Inflammatory macrophage treated with lipopolysaccharide for 4 hours (primary cell): ENCODE measurements at regions not wholly inside any gene's neighbourhood (a gene's known extent, or its start where the extent isn't known, plus 50 kb on each side); places are given as distances from the start of the nearest gene placed in this dataset.
"Not testable (repeated sequence)": the region's sequence is repeated elsewhere in the genome, so short reads cannot be mapped to it uniquely, and the experiment has no call there.

Experiments used
- DNase-seq: peaks from one replicate; pipeline ENCODE4 v3.0.0-alpha.2; 2020

DNA sequence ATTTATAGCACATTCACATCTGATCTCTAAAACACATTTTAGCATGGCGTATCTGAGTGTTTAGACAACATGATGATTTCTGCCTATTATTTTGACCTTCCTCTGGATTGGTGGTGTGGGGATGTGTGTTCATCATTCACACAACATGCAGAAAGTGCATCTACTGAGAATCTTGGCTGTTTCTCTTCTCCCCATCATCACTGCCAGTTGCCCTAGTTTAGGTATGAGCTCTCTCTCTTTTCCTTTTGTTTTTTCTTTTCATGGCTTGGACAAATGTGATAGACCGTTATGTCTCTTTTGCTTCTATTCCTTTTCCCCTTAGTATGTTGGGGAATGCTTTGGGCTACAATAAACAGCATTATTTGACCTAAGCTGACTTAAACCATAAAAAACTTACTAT lies 239.2 kb upstream of the FZD8 start:
- DNase-seq = no peak

DNA sequence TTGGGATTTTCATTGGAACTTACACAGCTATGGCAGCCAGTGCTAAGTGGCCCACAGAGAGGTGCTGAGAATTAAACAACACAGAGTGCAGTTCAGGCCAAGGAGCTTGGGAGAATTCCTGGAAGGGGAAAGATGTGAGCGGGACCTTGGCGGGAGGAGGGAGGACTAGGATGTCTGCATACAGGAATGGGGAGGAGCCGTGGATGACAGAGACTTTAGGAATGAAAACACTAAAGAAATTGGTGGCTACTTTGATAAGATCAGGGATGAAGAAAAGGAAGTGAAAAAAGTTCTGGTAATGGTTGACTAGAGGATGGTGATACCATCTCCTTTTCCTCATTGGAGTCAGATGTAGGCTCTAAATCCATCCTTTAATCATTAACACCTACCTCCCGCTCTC lies 234.2 kb upstream of the FZD8 start:
- DNase-seq = no peak

DNA sequence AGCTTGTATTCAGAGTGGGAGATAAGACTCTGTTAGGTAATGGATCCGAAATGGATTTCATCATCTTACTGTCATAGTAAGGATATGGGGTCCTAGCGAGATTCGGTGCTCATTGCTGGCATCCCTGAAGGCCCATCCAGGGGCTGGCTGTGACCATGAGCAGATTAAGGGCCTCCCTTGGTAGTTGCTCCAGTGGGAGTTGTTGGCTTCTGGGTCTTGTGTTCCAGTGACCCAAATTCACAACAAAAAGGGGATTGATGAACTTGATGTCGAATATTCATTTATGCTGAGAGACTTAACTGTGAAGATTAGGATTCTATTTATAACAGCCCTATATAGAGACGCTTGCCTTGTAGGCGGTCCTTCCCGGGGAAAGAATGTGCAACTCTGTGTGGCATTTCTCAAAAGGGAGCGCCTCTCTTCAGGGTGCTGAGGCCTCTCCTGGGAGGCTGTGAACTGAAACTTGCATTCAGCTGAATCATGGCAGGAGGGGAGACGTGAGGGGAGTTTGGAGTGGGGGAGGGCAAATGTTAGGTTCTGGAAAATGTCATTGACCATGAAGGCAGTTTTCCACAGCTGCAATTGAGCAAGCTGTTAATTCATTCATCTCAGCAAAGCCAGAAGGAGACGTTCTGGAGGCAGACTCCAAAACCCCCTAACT lies 233.1 kb upstream of the FZD8 start:
- no peak for DNase-seq

DNA sequence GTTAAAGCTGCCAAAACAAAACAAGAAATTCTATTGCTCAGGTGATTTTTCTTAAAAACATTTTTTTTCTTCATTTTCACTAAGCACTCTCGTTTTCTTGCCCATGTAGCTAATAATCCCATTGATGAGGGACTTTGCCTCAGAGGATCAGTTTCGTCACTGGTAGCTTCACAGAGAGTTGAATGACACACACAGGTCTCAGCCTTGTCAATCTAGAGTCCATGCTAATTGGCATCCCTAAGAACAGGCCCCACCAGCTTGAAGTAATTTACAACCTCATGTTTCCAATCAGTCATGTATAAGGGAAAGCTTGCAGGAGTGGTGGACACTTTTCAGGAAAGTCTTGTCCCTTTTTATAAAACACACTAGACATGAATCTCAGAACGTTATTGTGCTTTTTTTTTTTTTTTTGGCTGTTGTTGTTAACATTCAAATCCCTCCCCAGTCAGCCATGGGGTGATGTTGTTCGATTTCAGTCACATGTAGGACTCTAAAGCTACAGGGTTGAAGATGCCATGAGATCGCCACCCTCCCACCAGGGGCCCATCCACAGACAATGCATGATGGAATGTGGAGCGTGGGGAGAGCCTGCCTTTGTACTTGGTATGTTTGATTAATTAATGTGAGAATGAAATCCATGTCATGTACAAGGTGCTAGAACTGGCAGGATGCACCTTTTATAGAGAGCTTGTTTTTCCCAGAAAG lies 232.4 kb upstream of the FZD8 start:
- DNase-seq = no peak

DNA sequence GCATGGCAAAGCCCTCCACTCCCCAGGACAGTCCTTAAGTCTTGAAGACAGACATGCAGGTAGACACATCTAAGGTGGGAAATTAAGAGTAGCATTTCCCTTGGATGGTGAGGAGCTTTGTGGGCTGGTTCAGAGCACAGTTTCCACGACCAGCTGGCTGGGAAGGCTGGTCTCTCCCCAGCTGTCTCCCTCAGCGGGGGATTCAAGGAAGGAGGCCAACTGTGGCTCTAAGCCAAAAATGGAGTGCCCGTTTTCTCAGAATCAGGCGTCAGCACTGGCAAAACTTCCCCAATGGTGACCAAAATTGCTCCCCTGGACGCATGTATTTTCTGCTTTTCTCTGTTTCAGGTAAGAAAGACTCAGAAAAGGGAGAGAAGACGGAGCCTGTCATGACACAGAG lies 230.6 kb upstream of the FZD8 start:
- no peak for DNase-seq

DNA sequence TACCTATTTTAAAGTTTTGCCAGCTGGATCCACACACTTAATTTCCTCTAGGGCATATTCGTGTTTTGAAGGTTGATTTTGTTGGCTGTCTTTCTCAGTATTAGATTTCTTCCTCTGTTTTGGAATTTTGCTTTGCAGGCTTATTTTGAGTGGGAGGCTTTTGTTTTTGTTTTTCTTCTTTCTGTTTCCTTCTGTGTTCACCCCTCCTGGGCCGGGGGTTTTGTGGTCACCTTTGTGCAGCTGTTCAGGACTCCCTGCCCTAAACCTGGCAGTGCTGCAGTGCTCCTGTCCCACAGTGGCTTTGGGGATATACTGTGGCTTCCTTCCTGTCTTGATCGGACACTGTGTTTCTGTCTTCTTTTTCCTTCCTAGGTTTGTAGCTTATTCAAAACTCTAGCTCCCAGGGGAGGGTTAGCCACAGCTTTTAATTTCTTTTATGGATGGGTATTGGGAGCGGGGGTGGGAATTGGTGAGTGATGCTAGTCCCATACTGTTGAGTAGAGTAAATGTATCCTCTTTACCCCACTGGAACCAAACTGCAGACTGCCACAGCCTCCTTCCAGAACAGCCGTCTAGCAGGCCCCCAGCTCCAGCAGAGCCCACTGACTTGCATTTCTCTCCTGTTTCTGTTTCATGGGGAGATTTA lies 228.7 kb upstream of the FZD8 start:
- DNase-seq = no peak

DNA sequence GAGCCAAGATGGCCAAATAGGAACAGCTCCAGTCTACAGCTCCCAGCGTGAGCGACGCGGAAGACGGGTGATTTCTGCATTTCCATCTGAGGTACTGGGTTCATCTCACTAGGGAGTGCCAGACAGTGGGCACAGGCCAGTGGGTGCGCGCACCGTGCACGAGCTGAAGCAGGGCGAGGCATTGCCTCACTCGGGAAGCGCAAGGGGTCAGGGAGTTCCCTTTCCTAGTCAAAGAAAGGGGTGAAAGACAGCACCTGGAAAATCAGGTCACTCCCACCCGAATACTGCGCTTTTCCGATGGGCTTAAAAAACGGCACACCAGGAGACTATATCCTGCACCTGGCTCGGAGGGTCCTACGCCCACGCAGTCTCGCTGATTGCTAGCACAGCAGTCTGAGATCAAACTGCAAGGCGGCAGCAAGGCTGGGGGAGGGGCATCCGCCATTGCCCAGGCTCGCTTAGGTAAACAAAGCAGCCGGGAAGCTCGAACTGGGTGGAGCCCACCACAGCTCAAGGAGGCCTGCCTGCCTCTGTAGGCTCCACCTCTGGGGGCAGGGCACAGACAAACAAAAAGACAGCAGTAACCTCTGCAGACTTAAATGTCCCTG lies 216.7 kb upstream of the FZD8 start:
- DNase-seq = not testable (repeated sequence)

DNA sequence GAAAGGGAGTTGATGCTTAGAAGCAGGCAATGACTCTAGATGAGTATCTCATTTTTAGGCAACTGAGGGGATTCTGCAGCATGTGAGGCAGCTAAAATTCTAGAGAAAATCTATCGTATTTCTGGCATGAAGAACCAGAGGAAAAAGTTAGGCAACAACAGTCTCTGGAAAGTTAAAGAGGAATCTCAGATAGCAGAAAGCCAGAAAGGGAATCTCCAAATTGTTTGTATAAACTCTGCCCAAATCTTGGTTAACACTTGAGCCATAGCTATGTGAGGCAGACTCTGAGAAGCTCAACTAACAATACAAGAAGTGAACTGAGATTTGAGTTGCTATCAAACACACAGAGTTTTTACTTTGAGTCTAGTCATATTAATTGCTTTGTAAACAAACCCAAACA lies 215.8 kb upstream of the FZD8 start:
- no peak for DNase-seq

DNA sequence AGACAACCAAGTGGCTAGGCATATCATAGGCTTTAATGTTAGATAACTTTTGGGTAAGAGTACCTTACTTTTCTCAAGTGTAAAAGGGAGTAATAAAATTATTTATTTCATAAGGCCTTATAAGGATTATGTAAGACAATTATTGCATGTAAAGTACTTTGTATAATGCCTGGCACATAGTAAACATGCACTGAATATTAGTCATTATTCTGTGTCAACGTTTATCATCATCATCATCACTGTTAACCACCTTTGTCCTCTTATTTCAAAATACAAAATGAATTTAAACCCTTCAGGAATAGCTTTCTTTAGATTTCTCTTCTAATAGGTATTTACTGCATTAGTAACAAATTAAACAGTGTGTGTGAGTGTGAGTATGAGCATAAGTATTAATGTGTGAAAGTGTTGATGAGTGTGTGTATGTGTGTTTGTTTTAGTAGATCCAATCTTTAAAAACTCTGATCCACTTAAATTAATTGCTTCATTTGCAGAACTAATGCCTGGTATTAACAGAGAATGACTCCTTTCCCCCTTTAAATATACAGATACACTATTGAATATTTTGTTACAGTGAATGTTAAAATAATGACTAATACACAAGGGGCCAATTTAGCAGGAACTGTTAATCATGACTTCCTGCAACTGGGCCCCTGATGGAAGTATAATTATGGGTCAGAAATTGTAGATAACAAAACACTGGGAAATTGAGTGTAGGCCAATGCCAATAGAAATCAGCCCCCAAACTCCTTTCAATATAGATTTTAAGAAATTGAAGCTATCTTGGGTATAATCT lies 213.3 kb upstream of the FZD8 start:
- DNase-seq = no peak

DNA sequence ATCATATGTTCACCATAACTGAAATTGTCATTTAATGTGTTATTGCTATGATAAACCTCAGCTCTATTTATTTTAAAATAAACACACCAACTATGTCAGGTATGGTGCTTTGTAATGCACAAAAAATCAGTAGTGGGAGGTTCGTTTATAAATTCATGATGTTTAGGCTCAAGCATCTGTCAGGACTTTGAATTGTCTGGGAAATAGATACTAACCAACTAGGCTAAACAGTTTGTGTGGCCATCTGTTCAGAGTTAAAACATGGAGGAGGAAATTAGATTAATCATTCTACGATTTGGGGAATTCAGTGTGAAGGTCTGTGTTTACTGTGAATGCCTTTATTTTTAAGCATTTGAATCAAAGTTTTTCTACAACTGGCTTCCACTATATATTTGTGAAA lies 212.6 kb upstream of the FZD8 start:
- DNase-seq = no peak

DNA sequence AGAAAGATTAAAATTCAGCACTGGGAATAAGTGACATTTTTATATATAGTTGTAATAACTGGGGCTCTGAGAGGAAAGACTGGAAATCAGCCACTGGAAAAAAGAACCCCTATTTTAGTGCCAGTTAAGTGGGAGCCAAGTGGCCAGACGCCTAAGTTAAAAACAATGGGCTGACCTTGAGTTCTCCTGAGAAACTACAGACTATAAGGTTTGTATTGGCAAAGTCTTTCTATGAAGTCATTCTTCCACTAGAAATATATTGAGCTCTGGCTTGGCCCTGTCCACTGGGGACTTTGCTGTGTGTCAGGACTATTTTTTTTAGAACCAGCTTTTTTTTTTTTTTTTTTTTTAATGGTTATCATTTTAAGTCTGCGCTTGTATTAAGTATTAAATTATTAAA lies 210.6 kb upstream of the FZD8 start:
- DNase-seq = no peak

DNA sequence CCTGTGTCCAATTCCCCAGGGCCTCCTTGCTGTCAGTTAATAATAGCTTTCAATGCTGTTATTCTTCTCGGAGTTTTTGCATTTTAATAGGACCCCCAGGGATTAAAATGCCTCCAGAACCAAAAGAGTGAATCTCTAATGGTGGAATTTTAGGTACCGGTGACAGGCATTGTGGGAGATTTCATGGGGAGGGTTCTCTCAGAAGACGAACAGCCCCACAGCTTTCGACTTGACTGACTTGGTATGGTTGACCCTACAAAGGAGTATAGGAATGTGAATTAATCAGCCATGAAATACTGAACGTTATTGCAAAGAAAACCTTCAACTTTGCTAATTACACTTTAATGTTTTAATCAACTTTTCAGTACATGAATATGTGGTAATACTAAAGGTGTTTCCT lies 206.3 kb upstream of the FZD8 start:
- no peak for DNase-seq

DNA sequence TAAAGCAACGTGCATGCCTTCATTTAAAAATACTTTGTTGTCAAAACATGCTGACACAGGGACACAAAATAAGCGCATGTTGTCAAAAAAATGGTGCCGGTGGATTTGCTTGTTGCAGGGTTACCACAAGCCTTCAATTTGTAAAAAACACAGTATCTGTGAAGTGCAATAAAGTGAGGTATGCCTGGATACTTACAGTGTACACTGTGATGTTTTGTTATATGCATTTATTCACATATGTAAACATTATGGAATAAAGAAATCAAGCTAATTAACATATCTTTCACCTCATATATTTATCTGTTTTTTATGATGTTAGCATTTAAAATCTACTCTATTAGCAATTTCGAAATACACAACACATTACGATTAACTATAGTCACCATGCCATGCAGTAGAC lies 202.6 kb upstream of the FZD8 start:
- DNase-seq = no peak

DNA sequence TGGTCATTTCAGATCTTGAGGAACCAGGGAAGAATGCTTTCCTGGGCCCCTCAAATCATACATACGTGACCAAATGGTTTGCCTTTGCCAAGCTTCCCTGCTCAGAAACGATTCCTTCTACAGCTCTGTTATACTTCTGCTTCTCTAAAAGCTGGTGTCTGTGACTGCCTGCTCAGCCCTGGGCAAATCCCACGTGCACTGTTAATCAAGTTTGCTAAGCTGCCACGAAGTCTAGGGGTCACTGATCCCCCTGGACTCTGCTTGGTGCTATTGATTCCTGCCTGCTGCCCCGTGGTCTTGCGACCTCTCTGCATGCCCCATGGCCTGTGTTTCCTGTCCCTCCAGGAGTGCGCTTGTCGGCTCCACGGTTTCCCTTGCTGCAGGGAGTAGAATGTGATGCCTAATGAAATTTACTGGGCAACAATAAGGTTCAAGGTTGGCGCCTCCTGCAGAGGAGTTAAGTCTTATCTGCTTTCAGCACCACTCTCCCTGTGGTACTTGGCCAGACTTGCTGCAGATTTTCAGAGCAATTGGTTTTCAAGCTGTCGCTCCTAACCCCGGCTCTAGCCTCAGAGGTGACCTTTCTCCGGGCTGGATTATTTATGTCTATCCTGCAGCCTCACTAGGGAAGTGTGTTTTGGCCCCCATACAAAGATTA lies 201.6 kb upstream of the FZD8 start:
- DNase-seq = no peak

DNA sequence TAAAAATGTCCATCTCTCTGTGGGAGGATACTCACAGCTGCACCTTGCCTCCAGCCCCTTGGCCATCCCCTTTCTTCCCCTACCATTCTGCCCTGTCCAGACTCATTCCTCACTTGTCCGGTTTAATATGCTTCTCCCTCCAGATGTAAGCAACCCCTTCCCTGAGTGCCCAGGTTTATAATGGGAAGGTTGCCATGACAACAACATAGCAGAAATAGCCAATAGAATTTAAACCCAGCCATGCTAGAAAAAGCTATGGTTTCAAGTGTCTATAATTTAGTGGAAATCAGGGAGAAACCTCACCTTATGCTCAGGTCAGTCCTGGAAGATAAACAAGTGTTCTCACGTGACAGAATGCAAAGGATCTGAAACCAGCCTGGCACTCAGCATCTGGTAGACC lies 196.0 kb upstream of the FZD8 start:
- DNase-seq = no peak

DNA sequence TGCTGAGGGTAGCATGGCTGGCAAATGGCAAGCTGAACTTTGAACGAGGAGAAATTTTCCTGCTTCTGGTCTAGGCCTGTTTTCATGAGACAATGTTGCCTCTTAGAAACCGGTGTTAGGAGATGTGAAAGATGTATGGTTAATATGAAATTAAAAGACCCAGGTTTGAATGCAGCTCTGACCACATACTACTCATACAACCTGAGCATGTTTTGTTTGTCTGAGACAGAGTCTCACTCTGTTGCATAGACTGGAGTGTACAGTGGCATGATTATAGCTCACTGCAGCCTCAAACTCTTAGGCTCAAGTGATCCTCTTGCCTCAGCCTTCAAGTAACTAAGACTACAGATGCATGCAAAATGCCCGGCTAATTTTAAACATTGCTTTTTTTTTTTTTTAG lies 193.4 kb upstream of the FZD8 start:
- no peak for DNase-seq

DNA sequence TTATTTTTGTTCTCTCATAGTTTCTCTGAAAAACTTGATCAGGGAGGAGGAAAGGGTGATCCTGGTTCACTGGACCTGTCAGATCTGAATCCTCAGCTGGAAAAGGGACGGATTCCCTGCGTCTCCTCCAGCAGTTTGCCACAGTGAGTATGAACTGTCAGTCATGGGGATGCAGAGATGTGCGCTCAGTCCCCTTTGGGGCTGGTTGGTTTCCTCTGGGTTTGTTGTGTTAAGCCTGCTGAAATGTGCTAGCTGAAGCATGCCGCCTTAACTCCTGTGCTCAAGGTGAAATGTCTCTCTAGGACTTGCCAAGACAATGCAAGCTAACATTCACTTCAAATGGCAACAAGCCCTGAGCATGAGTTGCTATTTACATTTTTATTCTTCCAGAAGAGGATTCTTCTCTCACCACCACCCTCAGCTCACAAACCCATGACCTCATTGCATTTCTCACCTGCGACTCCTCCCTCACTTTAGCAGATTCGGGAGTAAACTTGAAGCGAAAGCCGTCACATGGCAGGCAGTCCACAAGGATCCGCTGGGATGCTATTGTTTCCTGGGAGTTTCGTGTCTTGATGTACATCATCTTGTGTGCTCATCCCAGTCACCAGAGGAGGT lies 192.9 kb upstream of the FZD8 start:
- DNase-seq = no peak

DNA sequence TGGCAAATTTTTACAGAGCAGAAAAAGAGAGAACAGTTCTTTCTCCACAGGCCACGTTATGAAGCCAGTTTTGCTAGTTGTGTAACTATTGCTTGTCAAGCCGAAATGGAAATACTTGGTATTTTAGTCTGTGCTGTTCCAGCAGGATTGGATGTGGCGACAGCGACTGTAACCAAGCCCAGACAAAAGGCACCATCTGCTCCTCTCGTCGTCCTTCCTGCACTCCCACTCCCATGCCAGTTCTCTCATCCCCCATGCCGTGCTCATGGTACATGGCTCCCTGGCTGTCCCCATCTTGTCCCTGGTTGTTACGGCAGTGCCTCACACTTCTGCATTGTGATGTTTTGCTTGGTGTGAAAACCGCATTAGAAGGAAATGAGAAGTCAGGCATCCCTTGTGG lies 185.7 kb upstream of the FZD8 start:
- DNase-seq = no peak

DNA sequence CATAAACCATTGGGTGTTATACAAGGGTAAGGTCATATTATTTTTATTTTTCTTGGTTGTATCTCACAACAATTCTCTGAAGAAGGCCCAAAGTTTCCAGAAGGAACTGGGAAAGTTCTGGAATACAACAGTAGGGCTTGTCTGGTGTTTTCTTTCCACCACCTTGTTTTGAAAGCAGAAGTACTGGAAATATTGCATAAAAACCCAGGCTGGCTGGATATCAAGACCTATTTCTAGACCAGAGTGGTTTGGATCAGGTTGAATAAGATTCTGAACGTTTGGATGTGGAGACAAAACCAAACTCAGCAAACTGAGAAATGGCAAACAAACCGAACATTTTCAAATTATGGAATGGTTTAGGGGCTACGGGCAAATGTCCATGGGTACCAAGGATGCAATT lies 182.6 kb upstream of the FZD8 start:
- DNase-seq = no peak

DNA sequence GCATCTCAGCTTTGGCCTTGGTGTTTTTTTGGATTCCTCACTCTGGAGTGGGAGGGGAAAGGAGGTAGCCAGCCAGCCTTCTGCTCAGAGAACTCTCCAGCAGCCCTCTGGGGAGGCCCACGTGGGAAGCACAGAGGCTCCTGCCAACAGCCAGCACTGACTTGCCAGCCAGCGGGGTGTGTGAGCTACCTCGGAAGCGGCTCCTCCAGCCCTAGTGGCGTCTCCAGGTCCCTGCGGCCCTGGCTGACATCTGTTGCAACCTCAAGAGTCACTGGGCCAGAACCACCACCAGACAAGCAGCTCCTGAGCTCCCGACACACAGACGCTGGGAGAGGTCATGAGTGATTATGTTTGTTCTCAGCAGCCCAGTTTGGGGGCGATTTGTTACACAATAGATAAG lies 180.2 kb upstream of the FZD8 start:
- DNase-seq = no peak

DNA sequence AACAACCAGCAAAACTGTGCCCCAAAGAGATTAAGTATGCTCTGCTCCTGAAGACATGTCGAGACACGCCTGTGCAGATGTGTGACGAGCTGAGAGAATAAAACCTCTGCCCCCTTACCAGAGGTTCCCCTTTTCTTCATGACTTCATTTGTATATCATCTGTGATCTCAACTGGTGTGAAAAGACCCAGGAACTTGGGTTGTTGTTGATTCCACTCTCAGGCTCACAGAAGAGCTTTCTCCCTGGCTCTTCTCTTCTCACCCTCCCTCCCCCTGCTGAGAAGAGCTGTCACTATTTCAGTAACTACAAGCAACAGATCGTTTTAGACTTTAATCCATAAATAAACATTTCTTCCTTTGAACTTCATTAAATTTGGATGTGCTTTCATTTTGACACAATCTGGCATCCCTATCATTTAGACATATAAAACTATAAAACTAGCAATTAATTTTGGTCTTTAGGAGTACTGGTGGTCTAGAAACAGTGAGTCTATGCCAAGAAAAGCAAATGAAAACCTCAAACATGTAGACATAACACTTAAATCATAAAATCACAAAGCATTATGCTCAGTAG lies 179.3 kb upstream of the FZD8 start:
- no peak for DNase-seq

DNA sequence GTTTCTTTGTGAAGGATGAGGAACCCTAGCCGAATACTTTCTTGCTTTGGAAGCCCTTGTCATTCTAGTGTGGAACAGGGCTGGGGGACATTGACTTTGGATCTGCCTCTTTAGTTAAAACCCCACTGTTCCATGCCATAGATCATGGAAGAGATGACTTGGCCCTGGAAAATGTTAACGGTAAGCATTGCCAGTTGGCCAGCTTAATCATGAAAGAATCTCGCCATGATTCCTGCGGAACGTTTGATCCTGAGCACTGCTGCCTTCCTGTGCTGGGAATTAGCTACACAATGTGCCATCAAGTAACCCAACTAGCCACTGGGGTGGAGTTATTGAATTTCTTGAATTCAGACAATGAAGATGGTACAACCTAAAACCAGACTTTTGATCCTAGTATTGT lies 177.6 kb upstream of the FZD8 start:
- DNase-seq = no peak
